Body of pancreas (tissue), 4 donors: ENCODE measurements at regions not wholly inside any gene's neighbourhood (a gene's known extent, or its start where the extent isn't known, plus 50 kb on each side); places are given as distances from the start of the nearest gene placed in this dataset.

ENCODE experiments used
- POLR2A ChIP-seq, 3 donors: fragments of 450-650 bp; IDR thresholded peaks; one replicate each; pipeline ENCODE4 v1.6.1; 2016; ENCODE audit warnings: antibody characterized with exemption in 3 of 3, mild to moderate bottlenecking in 2 of 3
- TF ChIP-seq, protein P1 (sequence below), 7 experiments: fragments of 450-650 bp in 4 of 7; fragments of 200-600 bp in 3 of 7; sonication (generic) in 3 of 7; IDR thresholded peaks; one replicate each; pipeline ENCODE4 v1.5.1; 2016 to 2019; ENCODE audit warnings: antibody characterized with exemption in 7 of 7

GRCh38 chr5:156169495-156169894 is 157.5 kb upstream of the SGCD start:
- TF ChIP-seq POLR2A (IDR thresholded peaks at IDR 0.05), result no peak
- TF ChIP-seq, protein P1, sequence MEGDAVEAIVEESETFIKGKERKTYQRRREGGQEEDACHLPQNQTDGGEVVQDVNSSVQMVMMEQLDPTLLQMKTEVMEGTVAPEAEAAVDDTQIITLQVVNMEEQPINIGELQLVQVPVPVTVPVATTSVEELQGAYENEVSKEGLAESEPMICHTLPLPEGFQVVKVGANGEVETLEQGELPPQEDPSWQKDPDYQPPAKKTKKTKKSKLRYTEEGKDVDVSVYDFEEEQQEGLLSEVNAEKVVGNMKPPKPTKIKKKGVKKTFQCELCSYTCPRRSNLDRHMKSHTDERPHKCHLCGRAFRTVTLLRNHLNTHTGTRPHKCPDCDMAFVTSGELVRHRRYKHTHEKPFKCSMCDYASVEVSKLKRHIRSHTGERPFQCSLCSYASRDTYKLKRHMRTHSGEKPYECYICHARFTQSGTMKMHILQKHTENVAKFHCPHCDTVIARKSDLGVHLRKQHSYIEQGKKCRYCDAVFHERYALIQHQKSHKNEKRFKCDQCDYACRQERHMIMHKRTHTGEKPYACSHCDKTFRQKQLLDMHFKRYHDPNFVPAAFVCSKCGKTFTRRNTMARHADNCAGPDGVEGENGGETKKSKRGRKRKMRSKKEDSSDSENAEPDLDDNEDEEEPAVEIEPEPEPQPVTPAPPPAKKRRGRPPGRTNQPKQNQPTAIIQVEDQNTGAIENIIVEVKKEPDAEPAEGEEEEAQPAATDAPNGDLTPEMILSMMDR (IDR thresholded peaks at IDR 0.05), result no peak
